ENCODE measurements at regions not wholly inside any gene's neighbourhood (a gene's known extent, or its start where the extent isn't known, plus 50 kb on each side); places are given as distances from the start of the nearest gene placed in this dataset.

DNA sequence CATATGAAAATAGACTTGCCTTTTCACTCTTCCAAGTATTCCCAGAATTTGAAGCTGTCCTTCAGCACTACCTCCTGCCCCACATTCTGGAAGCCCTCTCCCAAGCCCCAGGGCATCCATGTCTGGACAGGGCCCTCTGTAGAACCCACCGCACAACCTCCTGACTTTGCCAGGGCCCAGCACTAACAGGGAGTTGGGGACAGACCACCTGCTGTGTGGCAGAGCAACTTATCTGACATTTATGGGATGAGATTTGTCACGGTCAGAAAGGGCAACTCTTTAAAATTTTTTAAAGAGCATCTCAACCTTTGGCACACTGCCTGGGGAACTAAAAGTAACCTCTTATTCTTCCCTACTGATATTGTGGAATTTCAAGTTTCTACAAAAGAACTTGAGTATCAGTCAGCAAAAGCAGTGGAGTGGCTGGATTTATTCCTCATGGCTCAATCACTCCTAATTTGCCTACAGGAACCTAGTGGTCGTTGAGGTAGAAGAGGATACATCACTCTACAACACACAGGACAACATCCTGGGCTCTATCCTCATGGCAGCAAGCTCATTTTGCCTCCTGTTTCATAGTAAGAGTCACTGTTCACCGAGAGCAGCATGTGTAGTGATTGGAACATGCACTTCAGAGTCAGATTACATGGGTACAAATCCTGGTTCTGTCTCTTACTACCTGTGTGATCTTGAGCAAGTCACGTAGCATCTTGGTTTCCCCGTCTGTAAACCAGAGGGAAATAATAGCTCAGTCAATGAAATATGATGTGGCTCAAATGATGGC lies 285.3 kb downstream of the ENC1 start:
- TF ChIP-seq, protein P1, sequence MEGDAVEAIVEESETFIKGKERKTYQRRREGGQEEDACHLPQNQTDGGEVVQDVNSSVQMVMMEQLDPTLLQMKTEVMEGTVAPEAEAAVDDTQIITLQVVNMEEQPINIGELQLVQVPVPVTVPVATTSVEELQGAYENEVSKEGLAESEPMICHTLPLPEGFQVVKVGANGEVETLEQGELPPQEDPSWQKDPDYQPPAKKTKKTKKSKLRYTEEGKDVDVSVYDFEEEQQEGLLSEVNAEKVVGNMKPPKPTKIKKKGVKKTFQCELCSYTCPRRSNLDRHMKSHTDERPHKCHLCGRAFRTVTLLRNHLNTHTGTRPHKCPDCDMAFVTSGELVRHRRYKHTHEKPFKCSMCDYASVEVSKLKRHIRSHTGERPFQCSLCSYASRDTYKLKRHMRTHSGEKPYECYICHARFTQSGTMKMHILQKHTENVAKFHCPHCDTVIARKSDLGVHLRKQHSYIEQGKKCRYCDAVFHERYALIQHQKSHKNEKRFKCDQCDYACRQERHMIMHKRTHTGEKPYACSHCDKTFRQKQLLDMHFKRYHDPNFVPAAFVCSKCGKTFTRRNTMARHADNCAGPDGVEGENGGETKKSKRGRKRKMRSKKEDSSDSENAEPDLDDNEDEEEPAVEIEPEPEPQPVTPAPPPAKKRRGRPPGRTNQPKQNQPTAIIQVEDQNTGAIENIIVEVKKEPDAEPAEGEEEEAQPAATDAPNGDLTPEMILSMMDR (IDR thresholded peaks at IDR 0.05; ENCODE audit: extremely low read depth in 1 of 2, insufficient read depth in 1 of 2, low read depth in 1 of 2, low read length in 2 of 2), result no peak
- no peak for TF ChIP-seq EZH2 (IDR thresholded peaks at IDR 0.05; ENCODE audit: borderline replicate concordance, low read depth, low read length, severe bottlenecking)
- no peak for TF ChIP-seq MAX (IDR thresholded peaks at IDR 0.05; ENCODE audit: insufficient read depth, insufficient read length)
- no peak for TF ChIP-seq FOS (IDR thresholded peaks at IDR 0.05; ENCODE audit: borderline replicate concordance, insufficient read depth, low read length)
- no peak for TF ChIP-seq POLR2AphosphoS5 (IDR thresholded peaks at IDR 0.05; ENCODE audit: insufficient read depth, low read depth, low read length)
- TF ChIP-seq POLR2A (IDR thresholded peaks at IDR 0.05; ENCODE audit: low read depth, low read length), result no peak
- TF ChIP-seq GATA2 (IDR thresholded peaks at IDR 0.05; ENCODE audit: insufficient read depth, insufficient read length, low read depth, low read length), result no peak
- TF ChIP-seq MYC (IDR thresholded peaks at IDR 0.05; ENCODE audit: low read depth, low read length), result no peak

Measured in endothelial cell of umbilical vein (primary cell).